NCI-H526 (cell line): ENCODE measurements at regions not wholly inside any gene's neighbourhood (a gene's known extent, or its start where the extent isn't known, plus 50 kb on each side); places are given as distances from the start of the nearest gene placed in this dataset.
"Not testable (repeated sequence)": the region's sequence is repeated elsewhere in the genome, so short reads cannot be mapped to it uniquely, and the experiment has no call there.

Experiments
- DNase-seq, 2 experiments: peaks; one replicate each; lab custom pipeline; 2025; lab: John Stamatoyannopoulos, UW

DNA sequence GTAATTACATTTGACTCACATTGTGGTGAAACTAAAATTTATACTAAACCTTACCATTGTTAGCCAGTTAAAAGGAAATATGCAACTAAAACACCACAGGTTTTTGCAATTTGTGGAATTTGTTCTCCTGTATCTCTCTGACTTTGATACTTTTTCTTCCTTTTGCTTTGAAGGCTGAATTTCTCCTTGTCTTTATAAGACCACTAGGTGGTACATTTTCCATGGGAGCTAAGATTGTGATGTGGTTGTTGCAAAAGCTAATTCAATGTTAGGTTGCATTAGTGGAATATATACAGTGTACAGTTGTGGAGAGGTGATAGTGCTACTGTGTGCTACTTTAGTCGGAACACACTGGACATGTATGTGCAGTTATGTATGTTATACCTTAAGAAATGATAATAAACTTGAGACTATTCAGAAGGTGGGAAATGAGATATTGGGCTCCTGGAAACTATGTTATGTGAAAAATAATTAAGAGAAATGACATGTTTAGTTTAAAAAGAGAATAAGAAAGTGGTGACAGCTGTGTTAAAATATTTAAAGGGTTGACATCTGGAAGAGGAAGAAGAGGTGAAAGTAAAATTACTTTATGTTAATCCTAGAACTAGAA, 70.3 kb downstream of the ARL9 start:
- DNase-seq, result peak in 1 of 2 experiments; percentile 34

DNA sequence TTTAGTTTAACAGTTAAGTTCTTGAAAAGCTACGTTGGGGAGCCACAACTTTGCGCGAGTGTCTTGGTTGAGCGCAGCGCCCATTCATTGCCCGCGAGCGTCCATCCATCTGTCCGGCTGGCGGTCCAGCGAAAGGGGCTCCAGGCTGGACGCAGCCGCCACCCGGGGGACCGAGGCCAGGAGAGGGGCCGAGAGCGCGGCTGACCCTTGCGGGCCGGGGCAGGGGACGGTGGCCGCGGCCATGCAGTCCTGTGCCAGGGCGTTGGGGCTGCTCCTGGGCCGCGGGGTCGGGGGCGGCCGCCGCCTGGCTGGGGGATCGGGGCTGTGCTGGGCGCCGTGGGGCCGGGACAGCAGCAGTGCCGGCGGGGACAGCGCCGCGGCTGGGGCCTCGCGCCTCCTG, 86.8 kb downstream of the ARL9 start:
- DNase-seq, result not testable (repeated sequence)
